ENCODE measurements at regions not wholly inside any gene's neighbourhood (a gene's known extent, or its start where the extent isn't known, plus 50 kb on each side); places are given as distances from the start of the nearest gene placed in this dataset.
A peak's percentile ranks its signal among the peaks of the same experiment; 100 is the strongest.

DNA sequence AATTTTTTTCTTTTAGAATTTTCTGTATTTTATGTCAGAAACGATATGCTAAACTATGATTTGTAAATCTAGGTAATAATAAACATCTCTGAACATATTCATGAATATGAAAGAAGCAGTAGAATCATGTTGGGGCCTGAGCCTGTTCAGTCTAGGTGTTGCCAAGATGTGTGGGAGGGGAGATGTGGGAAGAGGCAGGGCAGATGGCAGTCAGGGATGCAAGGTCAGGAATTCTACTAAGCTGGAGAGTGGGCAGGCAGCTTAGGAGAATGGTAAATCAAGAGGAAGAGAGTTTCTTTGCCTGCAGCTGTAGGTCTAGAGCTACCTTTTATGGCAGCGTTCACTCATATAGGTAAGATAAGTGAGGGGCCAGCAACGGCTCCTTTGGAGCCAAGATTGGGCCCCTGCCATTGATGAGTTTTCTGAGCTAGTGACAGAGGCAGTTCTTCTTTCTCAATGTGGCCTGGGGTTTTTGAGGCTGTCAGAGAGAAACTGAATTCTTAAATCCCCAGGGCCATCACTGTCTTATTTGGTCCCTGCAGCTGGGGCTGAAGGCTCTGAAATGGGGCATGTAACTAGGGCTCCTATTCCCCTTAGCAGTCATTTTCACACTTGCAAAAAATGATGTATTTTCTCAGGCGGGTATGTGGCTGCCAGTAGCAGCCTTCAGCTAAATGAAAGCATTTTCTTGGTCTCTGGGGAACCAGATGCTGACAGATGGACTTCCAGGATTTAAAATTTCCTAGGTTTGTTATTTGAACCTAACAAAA lies 232.8 kb downstream of the PIK3C3 start:
- peak; percentile 54 for DNase-seq

- no peak for DNase-seq
These were observed 235.6 kb downstream of the PIK3C3 start for GRCh38 chr18:42190643-42191042.

DNA sequence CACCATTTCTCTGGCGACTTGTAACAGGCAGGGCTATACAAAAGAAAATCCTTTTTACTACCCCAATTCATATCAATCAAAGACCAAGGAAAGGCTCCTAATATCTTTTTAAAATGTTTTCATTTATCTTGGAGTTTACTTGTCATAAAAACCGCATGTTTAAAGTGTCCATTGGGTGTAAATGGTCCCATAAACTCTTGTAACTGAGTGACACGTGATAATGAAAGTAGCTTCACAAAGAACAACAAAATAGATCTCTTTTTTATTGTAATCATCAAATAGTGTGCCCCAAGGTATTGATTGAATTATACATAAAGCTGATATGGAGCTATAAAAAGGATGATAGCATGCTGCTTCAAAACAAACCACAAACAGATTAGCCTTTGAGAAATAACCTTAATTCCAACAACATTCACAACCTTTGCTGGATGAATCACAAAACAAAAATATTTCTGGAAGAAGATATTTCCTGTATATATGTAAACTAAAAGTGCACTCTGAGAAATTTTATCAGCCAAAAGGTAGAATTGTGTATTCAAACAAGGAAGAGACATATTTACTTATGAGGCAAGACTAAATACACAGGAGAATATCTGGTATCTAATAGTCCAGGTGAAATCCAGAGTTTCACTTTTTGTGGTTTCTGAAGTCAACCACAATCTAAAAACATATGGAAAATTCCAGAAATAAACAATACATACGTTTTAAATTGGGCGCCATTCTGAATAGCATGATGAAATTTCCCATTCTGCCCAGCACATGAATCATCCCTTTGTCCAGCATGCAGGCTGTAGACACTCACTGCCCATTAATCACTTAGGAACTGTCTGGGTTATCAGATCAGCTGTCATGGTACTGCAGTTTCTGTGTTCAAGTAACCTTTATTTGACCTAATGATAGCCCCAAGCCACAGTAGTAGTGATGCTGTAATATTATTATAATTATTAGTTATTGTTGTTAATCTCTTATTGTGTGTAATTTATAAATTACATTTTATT lies 237.5 kb downstream of the PIK3C3 start:
- no peak for DNase-seq

GRCh38 chr18:42196651-42197050 lies 241.6 kb downstream of the PIK3C3 start:
- DNase-seq: no peak

DNA sequence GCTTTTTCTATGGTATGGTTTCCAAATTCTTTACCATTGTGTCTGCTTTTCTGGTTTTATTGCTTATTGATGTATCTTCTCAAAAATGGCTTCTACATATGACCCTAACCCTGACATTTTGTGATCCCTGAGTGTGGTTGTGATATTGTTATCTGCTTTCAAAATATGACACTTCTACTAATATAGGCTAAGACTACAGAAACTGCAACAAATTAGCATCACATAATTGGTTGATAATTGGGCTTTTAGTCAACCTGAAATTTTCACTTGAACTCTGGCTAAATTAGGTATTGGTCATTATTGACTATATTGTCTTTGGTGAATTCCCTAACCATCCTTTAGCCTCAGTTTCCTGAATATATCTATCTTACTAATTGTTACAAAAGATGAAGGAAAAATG lies 246.1 kb downstream of the PIK3C3 start:
- no peak for DNase-seq

- no peak for DNase-seq
These were observed 256.2 kb downstream of the PIK3C3 start for GRCh38 chr18:42211201-42211600.

DNA sequence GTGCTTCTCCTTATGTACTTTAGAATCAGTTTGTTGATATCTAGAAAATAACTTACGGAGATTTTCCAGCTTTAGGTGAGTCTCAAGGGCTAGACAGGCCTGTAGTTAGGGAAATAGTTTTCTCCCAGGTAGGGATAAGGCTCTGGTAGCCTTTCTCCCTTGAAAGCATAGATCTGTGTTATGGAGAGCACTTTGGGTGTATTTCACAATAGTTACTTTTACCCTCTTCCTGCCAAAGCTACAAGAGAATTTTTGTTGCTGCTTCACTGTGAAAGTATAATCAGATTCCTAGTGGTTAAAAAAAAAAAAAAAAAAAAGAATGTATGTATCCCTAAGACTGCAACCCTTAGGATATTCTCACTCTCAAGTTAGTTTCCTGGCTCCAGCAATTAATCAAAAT lies 267.5 kb downstream of the PIK3C3 start:
- no peak for DNase-seq

DNA sequence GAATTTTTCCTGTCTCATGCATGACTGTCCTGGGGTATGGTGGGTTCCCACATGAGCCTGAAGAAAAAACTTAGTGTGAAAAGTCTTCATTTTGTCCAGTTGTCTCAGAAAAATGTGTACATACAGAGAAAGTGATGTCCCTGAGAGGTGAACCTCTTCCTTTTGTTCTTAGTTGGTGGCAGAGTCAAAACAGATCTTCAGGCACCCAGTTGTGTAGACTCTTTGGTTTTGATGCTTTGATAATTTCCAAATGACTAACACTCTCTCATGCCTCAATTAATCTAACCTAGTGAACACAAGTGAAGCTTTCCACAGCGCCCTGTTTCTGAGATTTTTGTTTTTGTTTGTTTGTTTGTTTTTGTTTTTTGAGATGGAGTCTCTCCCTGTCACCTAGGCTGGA lies 273.5 kb downstream of the PIK3C3 start:
- no peak for DNase-seq

GRCh38 chr18:42229211-42230210 lies 274.5 kb downstream of the PIK3C3 start:
- no peak for DNase-seq

GRCh38 chr18:42230636-42231035 lies 275.6 kb downstream of the PIK3C3 start:
- no peak for DNase-seq

GRCh38 chr18:42231284-42231683 lies 276.2 kb downstream of the PIK3C3 start:
- no peak for DNase-seq

DNA sequence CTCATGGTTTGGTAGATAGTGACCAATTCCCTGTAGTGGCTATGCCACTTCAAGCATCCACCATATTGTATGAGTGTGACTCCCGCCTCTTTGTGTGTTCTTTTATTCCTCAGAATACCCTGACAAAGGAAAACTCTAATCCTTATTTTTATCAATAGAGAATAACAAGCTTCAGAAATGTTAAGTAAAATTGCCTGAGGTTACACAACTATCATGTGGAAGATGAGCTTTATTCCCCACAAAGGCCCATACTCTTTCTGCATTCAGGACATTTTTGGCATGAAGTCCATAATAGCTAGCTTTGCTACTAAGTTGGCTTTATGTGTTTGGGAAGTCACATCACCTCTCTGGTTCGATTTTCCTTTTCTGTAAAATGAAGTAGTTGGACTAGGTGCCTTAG lies 276.8 kb downstream of the PIK3C3 start:
- no peak for DNase-seq

- DNase-seq: no peak
These were observed 278.9 kb downstream of the PIK3C3 start for GRCh38 chr18:42233908-42234307.

GRCh38 chr18:42242758-42243157 lies 287.7 kb downstream of the PIK3C3 start:
- peak; percentile 4 for DNase-seq

- no peak for DNase-seq
These were observed 290.1 kb downstream of the PIK3C3 start for GRCh38 chr18:42245137-42245536.

DNA sequence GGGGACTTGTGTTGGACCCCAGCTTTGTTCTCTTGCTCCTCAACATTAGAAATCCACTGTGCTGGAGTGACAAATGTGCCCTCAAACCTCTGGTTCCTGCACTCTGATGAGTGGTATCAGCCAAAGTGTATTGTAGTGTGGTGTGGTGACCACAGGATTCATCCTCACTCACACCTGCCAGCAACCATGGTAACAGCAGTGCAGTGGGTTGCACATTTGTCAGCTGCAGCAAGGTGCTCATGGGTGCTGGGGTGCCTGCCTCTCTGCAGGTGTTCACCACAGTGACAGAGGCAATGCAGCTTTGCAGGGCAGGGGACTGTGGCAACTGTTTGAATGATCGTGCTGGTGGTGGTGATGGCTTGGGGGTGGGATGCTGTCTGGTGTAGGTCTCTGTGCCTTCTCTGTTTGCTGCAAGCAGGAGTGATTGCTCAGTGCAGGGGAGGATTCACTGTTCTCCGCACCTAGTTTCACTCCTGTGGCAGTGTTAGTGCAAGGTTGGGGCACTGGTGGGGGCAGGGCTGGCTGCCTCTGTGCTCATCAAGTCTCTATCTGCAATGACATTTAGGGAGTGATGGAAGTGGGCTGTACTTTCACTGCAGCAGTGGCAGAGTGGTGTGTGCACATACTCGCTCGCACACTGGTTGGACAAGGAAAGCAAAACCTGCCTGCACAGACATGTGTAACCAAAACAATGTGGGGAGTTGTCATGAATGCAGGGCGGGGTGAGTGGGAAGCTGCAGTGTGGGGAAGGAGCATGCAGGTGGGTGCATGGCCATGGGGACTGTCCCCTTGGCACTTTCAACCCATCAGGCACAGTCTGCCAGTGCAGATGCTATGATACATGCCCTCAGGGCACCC lies 301.1 kb downstream of the PIK3C3 start:
- DNase-seq: no peak

GRCh38 chr18:42258301-42258965 lies 303.4 kb downstream of the PIK3C3 start:
- DNase-seq: no peak

DNA sequence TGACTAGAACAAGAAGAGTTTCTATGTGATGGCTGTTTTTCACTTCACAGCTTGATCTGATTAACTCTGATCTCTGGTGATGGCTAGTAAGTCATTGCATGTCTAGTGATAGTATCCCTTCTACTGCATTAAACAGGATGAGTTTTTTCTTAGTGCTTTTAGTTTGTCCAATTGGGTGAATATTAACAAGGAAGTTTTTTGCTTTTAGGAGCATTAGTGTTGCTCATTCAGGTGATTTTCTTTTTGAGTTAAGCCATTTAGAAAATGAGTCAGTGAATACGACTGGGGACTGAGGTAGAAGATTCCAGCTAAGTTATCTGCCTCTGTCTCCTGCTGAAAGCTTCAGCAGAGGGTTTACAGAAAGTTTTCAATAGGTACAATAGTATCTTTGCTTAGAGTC lies 306.7 kb downstream of the PIK3C3 start:
- DNase-seq: no peak

- DNase-seq: no peak
These were observed 309.5 kb downstream of the PIK3C3 start for GRCh38 chr18:42264497-42264896.

DNA sequence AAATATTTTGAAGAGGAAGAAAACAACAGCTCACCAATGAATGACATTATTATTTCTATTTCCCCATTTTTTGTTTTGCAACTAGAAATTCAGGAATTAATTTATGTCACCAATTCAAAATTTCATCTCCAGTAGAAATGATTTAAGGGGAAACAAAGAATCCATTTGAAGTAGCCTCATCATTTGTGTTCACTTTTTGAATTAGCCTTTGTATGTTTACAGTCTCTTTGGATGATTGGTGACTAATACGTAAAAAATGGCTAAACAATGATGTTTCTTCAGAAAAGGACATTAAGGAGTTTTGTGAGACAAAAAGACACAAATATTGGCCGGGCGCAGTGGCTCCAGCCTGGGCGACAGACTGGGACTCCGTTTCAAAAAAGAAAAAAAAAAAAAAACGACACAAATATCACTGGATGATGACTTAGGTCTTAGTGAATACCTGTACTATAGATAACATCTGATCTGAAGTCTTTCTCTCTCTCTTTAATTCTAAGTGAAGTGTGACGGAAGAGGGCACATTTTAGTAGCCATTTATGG lies 313.2 kb downstream of the PIK3C3 start:
- no peak for DNase-seq

GRCh38 chr18:42268798-42269197 lies 313.8 kb downstream of the PIK3C3 start:
- DNase-seq: peak; percentile 8

All from NCI-H2171 (cell line).